IPS-20b (cell line): ENCODE measurements at regions not wholly inside any gene's neighbourhood (a gene's known extent, or its start where the extent isn't known, plus 50 kb on each side); places are given as distances from the start of the nearest gene placed in this dataset.

Experiments used
- H3K27ac ChIP-seq: one replicate; pipeline ENCODE4 v1.5.1; 2013; ENCODE audit warnings: low read length
- H3K27me3 ChIP-seq: 2 replicates; pipeline ENCODE4 v1.6.1; 2013; ENCODE audit warnings: mild to moderate bottlenecking, low read length, inconsistent platforms; ENCODE audit not compliant: insufficient read depth
- H3K36me3 ChIP-seq: 2 replicates; pipeline ENCODE4 v1.6.1; 2013; ENCODE audit warnings: low read depth, mild to moderate bottlenecking, inconsistent platforms, low read length, moderate library complexity; ENCODE audit not compliant: insufficient read depth
- H3K4me1 ChIP-seq: 2 replicates; pipeline ENCODE4 v1.6.1; 2013; ENCODE audit warnings: mild to moderate bottlenecking, control low read depth, inconsistent platforms, low read length, moderate library complexity; ENCODE audit not compliant: insufficient read depth
- H3K4me3 ChIP-seq: 2 replicates; pipeline ENCODE4 v1.5.1; 2013; ENCODE audit warnings: mild to moderate bottlenecking, low read length, inconsistent platforms
- H3K9ac ChIP-seq: 2 replicates; pipeline ENCODE4 v1.6.1; 2013; ENCODE audit warnings: low read depth, mild to moderate bottlenecking, inconsistent platforms, low read length, moderate library complexity
- H3K9me3 ChIP-seq: 2 replicates; pipeline ENCODE4 v1.6.1; 2013; ENCODE audit warnings: mild to moderate bottlenecking, low read depth, low read length, inconsistent platforms; ENCODE audit not compliant: insufficient read depth

- H3K9ac ChIP-seq = no peak overlapping the region
- no peak overlapping the region for H3K27ac ChIP-seq
- H3K36me3 ChIP-seq = no peaks in the 10 kb centered on the region
- no peak overlapping the region for H3K4me3 ChIP-seq
- 0 out of 2 replicates have a peak, but pooled peaks cover 9% of the 10 kb centered on the region for H3K27me3 ChIP-seq
- H3K4me1 ChIP-seq = 0 out of 2 replicates have a peak, but pooled peaks cover under 1% of the 10 kb centered on the region
- H3K9me3 ChIP-seq = no peaks in the 10 kb centered on the region
Observed at GRCh38 chr6:44646355-44646754, 258.8 kb downstream of the CDC5L start.

- H3K9me3 ChIP-seq = no peaks in the 10 kb centered on the region
- peaks cover 7% of the 10 kb centered on the region; the same call in 1 of the 2 replicates for H3K4me1 ChIP-seq
- no peaks in the 10 kb centered on the region for H3K36me3 ChIP-seq
- 0 out of 2 replicates have a peak, but pooled peaks cover 9% of the 10 kb centered on the region for H3K27me3 ChIP-seq
- H3K4me3 ChIP-seq = no peak overlapping the region
- H3K9ac ChIP-seq = no peak overlapping the region
- no peak overlapping the region for H3K27ac ChIP-seq
Observed at GRCh38 chr6:44649365-44650025, 262.0 kb downstream of the CDC5L start.

GRCh38 chr6:44650495-44650894 lies 263.0 kb downstream of the CDC5L start:
- 0 out of 2 replicates have a peak, but pooled peaks cover 9% of the 10 kb centered on the region for H3K27me3 ChIP-seq

GRCh38 chr6:44650947-44651346 lies 263.4 kb downstream of the CDC5L start:
- Histone ChIP-seq H3K9me3 (no peaks in the 10 kb centered on the region), H3K4me1 (peaks cover 12% of the 10 kb centered on the region; the same call in 1 of the 2 replicates)

More at GRCh38 chr6:44650495-44650894, 263.0 kb downstream of the CDC5L start:
- Histone ChIP-seq H3K4me3 (no peak overlapping the region), H3K36me3 (no peaks in the 10 kb centered on the region), H3K27ac (no peak overlapping the region), H3K4me1 (peaks cover 12% of the 10 kb centered on the region; the same call in 1 of the 2 replicates), H3K9ac (no peak overlapping the region), H3K9me3 (no peaks in the 10 kb centered on the region)

GRCh38 chr6:44651604-44652003 lies 264.1 kb downstream of the CDC5L start:
- no peak overlapping the region for H3K4me3 ChIP-seq
- H3K36me3 ChIP-seq = no peaks in the 10 kb centered on the region
- peaks cover 12% of the 10 kb centered on the region; the same call in 1 of the 2 replicates for H3K4me1 ChIP-seq
- no peak overlapping the region for H3K27ac ChIP-seq
- no peaks in the 10 kb centered on the region for H3K9me3 ChIP-seq
- no peak overlapping the region for H3K9ac ChIP-seq
- 0 out of 2 replicates have a peak, but pooled peaks cover 9% of the 10 kb centered on the region for H3K27me3 ChIP-seq

More at GRCh38 chr6:44650947-44651346, 263.4 kb downstream of the CDC5L start:
- no peak overlapping the region for H3K4me3 ChIP-seq
- no peak overlapping the region for H3K27ac ChIP-seq
- no peak overlapping the region for H3K9ac ChIP-seq
- no peaks in the 10 kb centered on the region for H3K36me3 ChIP-seq
- H3K27me3 ChIP-seq = 0 out of 2 replicates have a peak, but pooled peaks cover 9% of the 10 kb centered on the region

- peaks cover 12% of the 10 kb centered on the region; the same call in 1 of the 2 replicates for H3K4me1 ChIP-seq
- no peak overlapping the region for H3K27ac ChIP-seq
- no peak overlapping the region for H3K9ac ChIP-seq
- H3K27me3 ChIP-seq = 0 out of 2 replicates have a peak, but pooled peaks cover 9% of the 10 kb centered on the region
- H3K4me3 ChIP-seq = no peak overlapping the region
- H3K9me3 ChIP-seq = no peaks in the 10 kb centered on the region
- no peaks in the 10 kb centered on the region for H3K36me3 ChIP-seq
Observed at GRCh38 chr6:44652547-44652946, 265.0 kb downstream of the CDC5L start.

GRCh38 chr6:44653091-44653490 lies 265.6 kb downstream of the CDC5L start:
- H3K4me1 ChIP-seq = peaks cover 12% of the 10 kb centered on the region; the same call in 1 of the 2 replicates
- no peaks in the 10 kb centered on the region for H3K9me3 ChIP-seq
- H3K27me3 ChIP-seq = 0 out of 2 replicates have a peak, but pooled peaks cover 9% of the 10 kb centered on the region
- no peak overlapping the region for H3K9ac ChIP-seq
- no peak overlapping the region for H3K27ac ChIP-seq
- no peak overlapping the region for H3K4me3 ChIP-seq
- H3K36me3 ChIP-seq = no peaks in the 10 kb centered on the region

GRCh38 chr6:44653761-44654218 lies 266.3 kb downstream of the CDC5L start:
- Histone ChIP-seq H3K27ac (no peak overlapping the region), H3K36me3 (no peaks in the 10 kb centered on the region), H3K27me3 (0 out of 2 replicates have a peak, but pooled peaks cover 9% of the 10 kb centered on the region), H3K4me3 (no peak overlapping the region), H3K4me1 (peaks cover 12% of the 10 kb centered on the region; the same call in 1 of the 2 replicates), H3K9ac (no peak overlapping the region), H3K9me3 (no peaks in the 10 kb centered on the region)

GRCh38 chr6:44655412-44656342 lies 268.2 kb downstream of the CDC5L start:
- no peak overlapping the region for H3K4me3 ChIP-seq
- H3K4me1 ChIP-seq = peaks cover 12% of the 10 kb centered on the region; the same call in 1 of the 2 replicates
- no peak overlapping the region for H3K9ac ChIP-seq
- 0 out of 2 replicates have a peak, but pooled peaks cover 7% of the 10 kb centered on the region for H3K27me3 ChIP-seq
- no peaks in the 10 kb centered on the region for H3K36me3 ChIP-seq
- no peak overlapping the region for H3K27ac ChIP-seq
- no peaks in the 10 kb centered on the region for H3K9me3 ChIP-seq

- Histone ChIP-seq H3K27me3 (no peaks in the 10 kb centered on the region), H3K9ac (no peak overlapping the region), H3K27ac (no peak overlapping the region), H3K9me3 (no peaks in the 10 kb centered on the region), H3K4me3 (no peak overlapping the region), H3K4me1 (peaks cover 17% of the 10 kb centered on the region), H3K36me3 (no peaks in the 10 kb centered on the region)
Observed at GRCh38 chr6:44656691-44657090, 269.2 kb downstream of the CDC5L start.

- no peak overlapping the region for H3K4me3 ChIP-seq
- H3K9ac ChIP-seq = no peak overlapping the region
- no peaks in the 10 kb centered on the region for H3K36me3 ChIP-seq
- no peaks in the 10 kb centered on the region for H3K9me3 ChIP-seq
- H3K27ac ChIP-seq = no peak overlapping the region
- no peaks in the 10 kb centered on the region for H3K27me3 ChIP-seq
- H3K4me1 ChIP-seq = peaks cover 20% of the 10 kb centered on the region
Observed at GRCh38 chr6:44657206-44657819, 269.8 kb downstream of the CDC5L start.
